Stomach (tissue), 8 donors: ENCODE measurements at regions not wholly inside any gene's neighbourhood (a gene's known extent, or its start where the extent isn't known, plus 50 kb on each side); places are given as distances from the start of the nearest gene placed in this dataset.
A peak's percentile ranks its signal among the peaks of the same experiment; 100 is the strongest.
"Not testable (repeated sequence)": the region's sequence is repeated elsewhere in the genome, so short reads cannot be mapped to it uniquely, and the experiment has no call there.

ENCODE experiments used
- DNase-seq, 2 donors: peaks; one replicate each; pipeline versions ENCODE4 v3.0.0 to v3.0.0-alpha.2; 2013 to 2019
- H3K27ac ChIP-seq, 5 donors: fragments of 200-600 bp in 4 of 5; sonication (generic) in 4 of 5; one replicate each; pipeline ENCODE4 v1.5.1; 2013 to 2019; ENCODE audit warnings: mild to moderate bottlenecking in 1 of 5, moderate library complexity in 1 of 5
- H3K27me3 ChIP-seq, 3 donors: fragments of 200-600 bp; sonication (generic); one replicate each; pipeline ENCODE4 v1.5.1; 2017 to 2019; ENCODE audit warnings: mixed run types in 1 of 3
- H3K36me3 ChIP-seq, 4 donors: fragments of 200-600 bp; sonication (generic); 1 replicate in 3 of 4; 2 replicates in 1 of 4; pipeline ENCODE4 v1.5.1; 2016 to 2019
- H3K4me1 ChIP-seq, 4 donors: fragments of 200-600 bp; sonication (generic); one replicate each; pipeline ENCODE4 v1.5.1; 2016 to 2019
- H3K4me3 ChIP-seq, 4 donors: fragments of 200-600 bp; sonication (generic) in 3 of 4; one replicate each; pipeline ENCODE4 v1.5.1; 2016 to 2019; ENCODE audit warnings: mild to moderate bottlenecking in 1 of 4
- H3K9me3 ChIP-seq, 4 donors: fragments of 200-600 bp; sonication (generic); one replicate each; pipeline ENCODE4 v1.5.1; 2016 to 2019
- CTCF ChIP-seq, 7 experiments: fragments of 450-650 bp in 4 of 7; fragments of 200-600 bp in 3 of 7; sonication (generic) in 3 of 7; IDR thresholded peaks; one replicate each; pipeline ENCODE4 v1.5.1; 2016 to 2019; ENCODE audit warnings: antibody characterized with exemption in 7 of 7, control low read depth in 2 of 7, mild to moderate bottlenecking in 1 of 7
- EP300 ChIP-seq: sonication (generic); formaldehyde crosslinking; IDR thresholded peaks from one replicate; pipeline ENCODE4 v1.6.1; 2017; ENCODE audit warnings: antibody characterized with exemption
- POLR2A ChIP-seq, 4 donors: fragments of 450-650 bp; IDR thresholded peaks; one replicate each; pipeline ENCODE4 v1.6.1; 2016; ENCODE audit warnings: antibody characterized with exemption in 4 of 4, control low read depth in 2 of 4, mild to moderate bottlenecking in 1 of 4, moderate library complexity in 1 of 4
- POLR2AphosphoS5 ChIP-seq, 3 donors: sonication (generic); formaldehyde crosslinking; IDR thresholded peaks; one replicate each; pipeline ENCODE4 v1.6.1; 2016; ENCODE audit warnings: antibody characterized with exemption in 3 of 3
- WGBS, 5 donors: extraction: QIAGEN DNeasy Blood & Tissue Kit in 3 of 5; methylation state at CpG; one replicate each; pipeline versions ENCODE4 v1.1.5 to v1.1.7; 2013 to 2018; 5-methylcytosine and 5-hydroxymethylcytosine counted together
- intact Hi-C: fragments of 100-400 bp; cut with DNase I; formaldehyde crosslinking; loops from one replicate; pipeline ENCODE4 v1.15.1; 2023; ENCODE audit warnings: low total_unique reads
- donor health status: healthy with polysubstance abuse.
- donor health status: Bipolar disorder and iron deficiency.
- donor health status: healthy.

GRCh38 chr14:52150162-52150561 is 81.3 kb upstream of the NID2 start:
- TF ChIP-seq CTCF (IDR thresholded peaks at IDR 0.05) (no peak), POLR2AphosphoS5 (IDR thresholded peaks at IDR 0.05) (no peak), EP300 (no peak), POLR2A (IDR thresholded peaks at IDR 0.05) (no peak)
- Histone ChIP-seq H3K27me3 (peaks cover 0 to 9% (median 0%) of the 10 kb centered on the region in 3 donors), H3K27ac (no peak overlapping the region), H3K36me3 (no peaks in the 10 kb centered on the region), H3K4me3 (no peak overlapping the region), H3K4me1 (no peaks in the 10 kb centered on the region), H3K9me3 (no peaks in the 10 kb centered on the region)
- intact Hi-C loops, result no loop called here
- no peak for DNase-seq
- 86 to 100% (median 94%) methylated on average over 2 of the region's 2 CpGs for WGBS, 5 donors

GRCh38 chr14:52148371-52148770 is 79.5 kb upstream of the NID2 start:
- H3K36me3 ChIP-seq, result no peaks in the 10 kb centered on the region
- intact Hi-C loops, result no loop called here
- H3K9me3 ChIP-seq, result no peaks in the 10 kb centered on the region
- peaks cover 0 to 9% (median 0%) of the 10 kb centered on the region in 3 donors for H3K27me3 ChIP-seq
- no peak overlapping the region for H3K27ac ChIP-seq
- no peak overlapping the region for H3K4me3 ChIP-seq
- 71 to 79% (median 78%) methylated on average over 1 of the region's 1 CpG for WGBS, 5 donors
- DNase-seq, result no peak
- TF ChIP-seq EP300, result no peak
- TF ChIP-seq POLR2AphosphoS5 (IDR thresholded peaks at IDR 0.05), result no peak
- TF ChIP-seq CTCF (IDR thresholded peaks at IDR 0.05), result no peak
- TF ChIP-seq POLR2A (IDR thresholded peaks at IDR 0.05), result no peak
- H3K4me1 ChIP-seq, result no peaks in the 10 kb centered on the region

GRCh38 chr14:52146504-52146903 is 77.6 kb upstream of the NID2 start:
- no peaks in the 10 kb centered on the region for H3K4me1 ChIP-seq
- no peaks in the 10 kb centered on the region for H3K36me3 ChIP-seq
- intact Hi-C loops, result no loop called here
- H3K27me3 ChIP-seq, result peaks cover 0 to 9% (median 0%) of the 10 kb centered on the region in 3 donors
- H3K4me3 ChIP-seq, result no peak overlapping the region
- TF ChIP-seq CTCF (IDR thresholded peaks at IDR 0.05) (peak in 1 of 7 experiments; percentile 8), EP300 (no peak)
- 19 to 35% (median 22%) methylated on average over 2 of the region's 2 CpGs for WGBS, 5 donors
- DNase-seq, result no peak
- no peaks in the 10 kb centered on the region for H3K9me3 ChIP-seq
- no peak overlapping the region for H3K27ac ChIP-seq

GRCh38 chr14:52144099-52144498 is 75.2 kb upstream of the NID2 start:
- H3K27me3 ChIP-seq, H3K4me3 ChIP-seq, intact Hi-C loops, H3K9me3 ChIP-seq, H3K27ac ChIP-seq, H3K36me3 ChIP-seq, H3K4me1 ChIP-seq, DNase-seq: not testable (repeated sequence)
- WGBS, 5 donors, result 88 to 100% (median 94%) methylated on average over 2 of the region's 2 CpGs

- no peaks in the 10 kb centered on the region for H3K27me3 ChIP-seq
- no peak overlapping the region for H3K4me3 ChIP-seq
- intact Hi-C loops, result no loop called here
- DNase-seq, result no peak
- H3K4me1 ChIP-seq, result no peaks in the 10 kb centered on the region
- H3K27ac ChIP-seq, result no peak overlapping the region
- no peaks in the 10 kb centered on the region for H3K9me3 ChIP-seq
- H3K36me3 ChIP-seq, result no peaks in the 10 kb centered on the region
- TF ChIP-seq POLR2AphosphoS5 (IDR thresholded peaks at IDR 0.05), result no peak
- no peak for TF ChIP-seq EP300
- no peak for TF ChIP-seq POLR2A (IDR thresholded peaks at IDR 0.05)
- TF ChIP-seq CTCF (IDR thresholded peaks at IDR 0.05), result no peak
Measured at GRCh38 chr14:52142504-52142903, 73.6 kb upstream of the NID2 start.
